ENCODE measurements at regions not wholly inside any gene's neighbourhood (a gene's known extent, or its start where the extent isn't known, plus 50 kb on each side); places are given as distances from the start of the nearest gene placed in this dataset.

GRCh38 chr7:51727441-51727840 is 410.8 kb upstream of the COBL start:
- Histone ChIP-seq H4K5ac (ENCODE audit: low read depth, low read length) (no peak overlapping the region), H2BK120ac (ENCODE audit: low read depth, low read length) (no peak overlapping the region), H3K18ac (ENCODE audit: low read depth, low read length) (no peak overlapping the region), H2BK5ac (ENCODE audit: low read depth, low read length, poor library complexity, severe bottlenecking) (no peak overlapping the region), H3K23ac (ENCODE audit: low read depth, low read length) (no peak overlapping the region), H3K79me1 (ENCODE audit: low read depth in 1 of 2, low read length in 2 of 2) (no peaks in the 10 kb centered on the region), H3K9me1 (ENCODE audit: insufficient read depth, low read length) (no peaks in the 10 kb centered on the region), H3K9me3 (ENCODE audit: control insufficient read depth, insufficient read depth, low read length) (peaks cover 5% of the 10 kb centered on the region), H2AK9ac (replicated peaks; ENCODE audit: low read depth, low read length, poor library complexity) (no peak overlapping the region), H3K4me1 (ENCODE audit: control insufficient read depth, insufficient read depth, low read length) (no peaks in the 10 kb centered on the region), H3K4ac (ENCODE audit: low read depth, low read length) (no peak overlapping the region), H2AFZ (replicated peaks; ENCODE audit: low read length, poor library complexity) (no peak overlapping the region), H3K4me3 (ENCODE audit: insufficient read depth, low read depth, low read length) (no peak overlapping the region), H4K8ac (ENCODE audit: low read depth in 2 of 2, low read length in 2 of 2) (no peak overlapping the region), H3K14ac (replicated peaks; ENCODE audit: low read depth, low read length) (no peak overlapping the region), H4K91ac (ENCODE audit: insufficient read depth, low read depth, low read length) (no peak overlapping the region), H3K27me3 (ENCODE audit: control insufficient read depth, insufficient read depth, low read length) (no peaks in the 10 kb centered on the region), H4K20me1 (ENCODE audit: insufficient read depth, low read length) (no peaks in the 10 kb centered on the region), H3K4me2 (ENCODE audit: low read depth, low read length) (no peak overlapping the region), H2BK15ac (ENCODE audit: low read depth, low read length) (no peak overlapping the region), H2BK20ac (ENCODE audit: low read depth, low read length) (no peak overlapping the region), H3K27ac (ENCODE audit: insufficient read depth, low read length) (no peak overlapping the region), H3K56ac (ENCODE audit: extremely low read depth, insufficient read depth, low read length) (no peak overlapping the region), H2AK5ac (ENCODE audit: low read depth, low read length) (no peak overlapping the region), H3K36me3 (ENCODE audit: control insufficient read depth, insufficient read depth, low read length) (no peaks in the 10 kb centered on the region), H3K9ac (ENCODE audit: low read depth, low read length) (no peak overlapping the region)
- dilution Hi-C loops (cut with HindIII; ENCODE audit: low sequenced_read_pairs, unreplicated experiment): no loop called here
- 0% methylated on average over 1 of the region's 2 CpGs; no CpG with 5 or more reads in 1 of the 2 experiments for WGBS, 2 experiments (ENCODE audit: extremely low coverage in 2 of 2, insufficient read length in 1 of 2)
- no peak for TF ChIP-seq FOS (IDR thresholded peaks at IDR 0.05; ENCODE audit: low read depth, low read length)
- no peak for TF ChIP-seq RAD21 (IDR thresholded peaks at IDR 0.05; ENCODE audit: low read length)
- no peak for TF ChIP-seq CEBPB (IDR thresholded peaks at IDR 0.05; ENCODE audit: low read depth, low read length)
- no TSS peak for BruUV-seq (replicated peaks)
- in situ Hi-C loops (cut with MboI; ENCODE audit: low sequenced_read_pairs): no loop called here
- CTCF ChIA-PET: no interaction called here
- POLR2A ChIA-PET (ENCODE audit: unreplicated experiment): no interaction called here
- no peak for DNase-seq
- intact Hi-C loops (cut with micrococcal nuclease): no loop called here
- ATAC-seq (ENCODE audit: low read depth): no peak
